ENCODE measurements at regions not wholly inside any gene's neighbourhood (a gene's known extent, or its start where the extent isn't known, plus 50 kb on each side); places are given as distances from the start of the nearest gene placed in this dataset.

DNA sequence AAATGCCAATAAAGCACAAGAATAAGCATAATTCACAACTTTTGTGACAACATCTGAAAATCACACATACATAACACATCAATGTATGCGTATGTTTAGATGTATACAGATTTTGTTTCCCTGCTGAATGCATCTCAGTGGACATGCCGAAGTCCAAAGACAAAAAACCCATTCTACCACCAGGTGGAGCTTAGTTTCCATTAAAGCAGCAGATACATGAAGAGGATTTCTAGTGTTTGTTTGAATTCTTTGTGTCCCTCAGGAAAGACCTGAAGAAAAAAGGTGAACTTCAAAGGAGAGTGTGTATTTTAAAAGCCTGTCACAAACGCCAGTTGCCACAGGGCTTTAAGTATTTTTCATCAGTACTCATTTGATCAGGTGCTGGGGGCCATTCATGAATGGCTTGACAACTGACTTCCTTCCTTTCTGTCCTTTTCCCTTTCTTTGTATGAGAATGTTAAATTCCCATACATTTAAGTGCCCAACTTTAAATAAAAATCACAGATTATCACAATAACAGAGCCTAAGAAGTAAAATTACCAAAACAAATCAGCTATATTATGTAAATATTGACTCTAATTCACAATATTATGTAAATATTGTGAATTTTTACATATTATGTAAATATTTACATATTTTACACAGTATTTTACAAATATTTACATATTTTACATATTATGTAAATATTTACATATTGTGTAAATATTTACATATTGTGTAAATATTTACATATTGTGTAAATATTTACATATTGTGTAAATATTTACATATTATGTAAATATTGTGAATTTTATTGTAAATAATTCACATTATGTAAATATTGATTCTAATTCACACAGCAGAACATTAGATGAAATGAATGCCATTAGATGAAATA, 343.0 kb downstream of the CRPPA start:
- TF ChIP-seq, protein P1, sequence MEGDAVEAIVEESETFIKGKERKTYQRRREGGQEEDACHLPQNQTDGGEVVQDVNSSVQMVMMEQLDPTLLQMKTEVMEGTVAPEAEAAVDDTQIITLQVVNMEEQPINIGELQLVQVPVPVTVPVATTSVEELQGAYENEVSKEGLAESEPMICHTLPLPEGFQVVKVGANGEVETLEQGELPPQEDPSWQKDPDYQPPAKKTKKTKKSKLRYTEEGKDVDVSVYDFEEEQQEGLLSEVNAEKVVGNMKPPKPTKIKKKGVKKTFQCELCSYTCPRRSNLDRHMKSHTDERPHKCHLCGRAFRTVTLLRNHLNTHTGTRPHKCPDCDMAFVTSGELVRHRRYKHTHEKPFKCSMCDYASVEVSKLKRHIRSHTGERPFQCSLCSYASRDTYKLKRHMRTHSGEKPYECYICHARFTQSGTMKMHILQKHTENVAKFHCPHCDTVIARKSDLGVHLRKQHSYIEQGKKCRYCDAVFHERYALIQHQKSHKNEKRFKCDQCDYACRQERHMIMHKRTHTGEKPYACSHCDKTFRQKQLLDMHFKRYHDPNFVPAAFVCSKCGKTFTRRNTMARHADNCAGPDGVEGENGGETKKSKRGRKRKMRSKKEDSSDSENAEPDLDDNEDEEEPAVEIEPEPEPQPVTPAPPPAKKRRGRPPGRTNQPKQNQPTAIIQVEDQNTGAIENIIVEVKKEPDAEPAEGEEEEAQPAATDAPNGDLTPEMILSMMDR (IDR thresholded peaks at IDR 0.05) = peak; percentile 52 to 86 (median 74)
- no peak for TF ChIP-seq POLR2A (IDR thresholded peaks at IDR 0.05)
